ENCODE measurements at regions not wholly inside any gene's neighbourhood (a gene's known extent, or its start where the extent isn't known, plus 50 kb on each side); places are given as distances from the start of the nearest gene placed in this dataset.

DNA sequence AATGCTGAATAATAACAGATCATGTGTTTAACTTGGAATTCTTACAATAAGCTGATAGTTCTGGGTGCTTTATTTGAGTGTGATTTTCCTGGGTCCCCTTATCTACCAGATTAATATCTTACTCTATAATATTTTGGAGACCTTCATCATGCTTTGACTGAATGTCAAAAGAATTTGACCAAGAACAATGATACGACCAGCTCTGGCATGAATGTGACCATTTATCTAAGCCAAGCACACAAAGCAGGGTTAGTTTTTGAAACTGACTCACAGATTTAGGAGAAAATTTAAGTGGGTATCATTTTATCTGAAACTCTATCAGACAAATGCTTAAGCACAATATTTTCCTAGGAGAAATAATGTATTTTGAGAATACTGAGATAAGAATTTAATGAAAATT lies 677.0 kb downstream of the NYAP2 start:
- H3K9me3 ChIP-seq = no peaks in the 10 kb centered on the region
- ATAC-seq (no peak), DNase-seq (no peak)
- no peaks in the 10 kb centered on the region for H3K4me1 ChIP-seq (ENCODE audit: low read depth)
- intact Hi-C loops (cut with DNase I, micrococcal nuclease) = no loop called here
- no peak overlapping the region for H3K4me3 ChIP-seq
- TF ChIP-seq, protein P1, sequence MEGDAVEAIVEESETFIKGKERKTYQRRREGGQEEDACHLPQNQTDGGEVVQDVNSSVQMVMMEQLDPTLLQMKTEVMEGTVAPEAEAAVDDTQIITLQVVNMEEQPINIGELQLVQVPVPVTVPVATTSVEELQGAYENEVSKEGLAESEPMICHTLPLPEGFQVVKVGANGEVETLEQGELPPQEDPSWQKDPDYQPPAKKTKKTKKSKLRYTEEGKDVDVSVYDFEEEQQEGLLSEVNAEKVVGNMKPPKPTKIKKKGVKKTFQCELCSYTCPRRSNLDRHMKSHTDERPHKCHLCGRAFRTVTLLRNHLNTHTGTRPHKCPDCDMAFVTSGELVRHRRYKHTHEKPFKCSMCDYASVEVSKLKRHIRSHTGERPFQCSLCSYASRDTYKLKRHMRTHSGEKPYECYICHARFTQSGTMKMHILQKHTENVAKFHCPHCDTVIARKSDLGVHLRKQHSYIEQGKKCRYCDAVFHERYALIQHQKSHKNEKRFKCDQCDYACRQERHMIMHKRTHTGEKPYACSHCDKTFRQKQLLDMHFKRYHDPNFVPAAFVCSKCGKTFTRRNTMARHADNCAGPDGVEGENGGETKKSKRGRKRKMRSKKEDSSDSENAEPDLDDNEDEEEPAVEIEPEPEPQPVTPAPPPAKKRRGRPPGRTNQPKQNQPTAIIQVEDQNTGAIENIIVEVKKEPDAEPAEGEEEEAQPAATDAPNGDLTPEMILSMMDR (IDR thresholded peaks at IDR 0.05) = no peak
- no peaks in the 10 kb centered on the region for H3K36me3 ChIP-seq (ENCODE audit: low read depth)

GRCh38 chr2:226074391-226074790 lies 674.9 kb downstream of the NYAP2 start:
- intact Hi-C loops (cut with DNase I, micrococcal nuclease) = no loop called here
- H3K36me3 ChIP-seq (ENCODE audit: low read depth) = no peaks in the 10 kb centered on the region
- H3K4me1 ChIP-seq (ENCODE audit: low read depth) = no peaks in the 10 kb centered on the region
- DNase-seq = no peak
- TF ChIP-seq, protein P1 (IDR thresholded peaks at IDR 0.05) = no peak
- ATAC-seq = no peak
- no peaks in the 10 kb centered on the region for H3K9me3 ChIP-seq
- H3K4me3 ChIP-seq = no peak overlapping the region

GRCh38 chr2:226073496-226074160 lies 674.1 kb downstream of the NYAP2 start:
- no peak for DNase-seq
- TF ChIP-seq, protein P1 (IDR thresholded peaks at IDR 0.05) = no peak
- ATAC-seq = no peak
- Histone ChIP-seq H3K9me3 (no peaks in the 10 kb centered on the region), H3K4me3 (no peak overlapping the region), H3K36me3 (ENCODE audit: low read depth) (no peaks in the 10 kb centered on the region), H3K4me1 (ENCODE audit: low read depth) (no peaks in the 10 kb centered on the region)
- intact Hi-C loops (cut with DNase I, micrococcal nuclease) = no loop called here

GRCh38 chr2:226066873-226067272 lies 667.4 kb downstream of the NYAP2 start:
- ATAC-seq = no peak
- Histone ChIP-seq H3K9me3 (no peaks in the 10 kb centered on the region), H3K36me3 (ENCODE audit: low read depth) (no peaks in the 10 kb centered on the region), H3K4me3 (no peak overlapping the region), H3K4me1 (ENCODE audit: low read depth) (no peaks in the 10 kb centered on the region)
- no peak for DNase-seq
- TF ChIP-seq, protein P1 (IDR thresholded peaks at IDR 0.05) = no peak
- intact Hi-C loops (cut with DNase I, micrococcal nuclease) = no loop called here

- H3K4me3 ChIP-seq = no peak overlapping the region
- H3K9me3 ChIP-seq = no peaks in the 10 kb centered on the region
- H3K4me1 ChIP-seq (ENCODE audit: low read depth) = no peaks in the 10 kb centered on the region
- TF ChIP-seq, protein P1 (IDR thresholded peaks at IDR 0.05) = no peak
- intact Hi-C loops (cut with DNase I, micrococcal nuclease) = no loop called here
- ATAC-seq (no peak), DNase-seq (no peak)
- no peaks in the 10 kb centered on the region for H3K36me3 ChIP-seq (ENCODE audit: low read depth)
Measured at GRCh38 chr2:226066391-226066790, 666.9 kb downstream of the NYAP2 start.
